H1 (cell line): ENCODE measurements at regions not wholly inside any gene's neighbourhood (a gene's known extent, or its start where the extent isn't known, plus 50 kb on each side); places are given as distances from the start of the nearest gene placed in this dataset.

ENCODE experiments used
- GABPA ChIP-seq: IDR thresholded peaks from 2 replicates; pipeline ENCODE4 v1.6.1; 2011; ENCODE audit warnings: mild to moderate bottlenecking, low read length, moderate library complexity, borderline replicate concordance; ENCODE audit not compliant: insufficient read depth
- HDAC2 ChIP-seq, 2 experiments: fragments of 300-600 bp in 1 of 2; sonication (generic) in 1 of 2; IDR thresholded peaks; 2 replicates each; pipeline ENCODE4 v1.6.1; 2011 to 2012; ENCODE audit warnings: low read depth in 2 of 2, low read length in 2 of 2, mild to moderate bottlenecking in 2 of 2, moderate library complexity in 2 of 2, borderline replicate concordance in 1 of 2, inconsistent platforms in 1 of 2
- POU5F1 ChIP-seq: IDR thresholded peaks from 2 replicates; pipeline ENCODE4 v1.6.1; 2011; ENCODE audit warnings: low read depth, mild to moderate bottlenecking, low read length, moderate library complexity
- RBBP5 ChIP-seq: IDR thresholded peaks from 2 replicates; pipeline ENCODE4 v1.7.1; 2012; ENCODE audit warnings: low read depth, mild to moderate bottlenecking, inconsistent platforms, low read length, moderate library complexity, borderline replicate concordance
- RNF2 ChIP-seq: fragments of 200-900, 300-1000 bp; sonication (generic); IDR thresholded peaks from 2 replicates; pipeline ENCODE4 v1.7.1; 2016; ENCODE audit warnings: borderline replicate concordance, low read depth, mild to moderate bottlenecking, antibody characterized with exemption, low read length; ENCODE audit not compliant: poor library complexity, severe bottlenecking; ENCODE audit errors: missing control alignments
- SP2 ChIP-seq: IDR thresholded peaks from 2 replicates; pipeline ENCODE4 v1.6.1; 2012; ENCODE audit warnings: mild to moderate bottlenecking, low read length, inconsistent platforms
- TAF1 ChIP-seq: IDR thresholded peaks from 2 replicates; pipeline ENCODE4 v1.6.1; 2011; ENCODE audit warnings: mild to moderate bottlenecking, low read depth, low read length

DNA sequence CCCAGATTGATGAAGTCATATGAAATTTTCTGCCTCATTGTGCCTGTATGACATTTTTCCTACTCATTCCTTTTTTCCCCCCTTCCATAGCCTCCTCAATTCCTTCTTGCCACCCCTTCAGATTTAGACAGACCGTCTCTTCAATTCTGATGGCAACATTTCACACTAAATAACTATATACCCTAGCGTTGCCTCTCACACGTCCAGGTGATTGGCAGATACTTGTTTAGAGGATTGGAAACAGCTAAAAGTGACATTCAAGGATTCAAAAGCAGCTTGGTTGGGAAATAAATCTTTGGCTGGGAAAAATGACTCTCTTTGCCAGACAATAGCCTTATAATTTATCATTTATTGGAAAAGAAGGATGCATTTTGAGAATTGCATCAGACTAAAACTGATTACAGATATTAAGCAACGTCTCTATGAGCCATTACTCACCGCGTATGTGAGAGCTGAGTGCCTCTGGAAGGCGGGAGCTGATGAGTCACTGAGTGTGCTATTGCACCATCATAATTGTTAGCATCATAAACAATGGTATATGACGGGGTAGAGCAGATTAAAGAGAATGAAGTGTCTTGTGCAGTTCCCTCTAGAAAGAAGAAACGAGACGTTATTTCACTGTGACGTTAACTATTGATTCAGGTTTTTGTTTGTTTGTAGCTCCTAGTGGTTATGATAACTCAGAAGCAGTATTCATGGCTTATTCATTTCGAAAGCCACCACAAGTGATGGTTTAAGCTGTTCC is 61.1 kb upstream of the FAM216B start (continued):
- TF ChIP-seq GABPA (no peak), RNF2 (no peak), HDAC2 (IDR thresholded peaks at IDR 0.05; ENCODE audit: borderline replicate concordance in 1 of 2, low read depth in 2 of 2, low read length in 2 of 2) (no peak), SP2 (no peak), TAF1 (no peak), POU5F1 (no peak), RBBP5 (no peak)
